Lung (tissue), 11 donors: ENCODE measurements at regions not wholly inside any gene's neighbourhood (a gene's known extent, or its start where the extent isn't known, plus 50 kb on each side); places are given as distances from the start of the nearest gene placed in this dataset.

Experiments used
- ATAC-seq: fragments of 200-7000 bp; cut with Tn5 transposase; one replicate; pipeline ENCODE4 v1.9.1; 2020; ENCODE audit warnings: moderate number of reproducible peaks; ENCODE audit not compliant: insufficient read depth, low FRiP score
- DNase-seq, 3 donors: peaks; one replicate each; pipeline ENCODE4 v3.0.0-alpha.2; 2013 to 2017
- H3K27ac ChIP-seq, 2 donors: one replicate each; pipeline ENCODE4 v1.5.1; 2013; ENCODE audit warnings: mild to moderate bottlenecking in 2 of 2, moderate library complexity in 2 of 2, control low read depth in 1 of 2, inconsistent platforms in 1 of 2, low read depth in 1 of 2, low read length in 1 of 2
- H3K27me3 ChIP-seq, 3 donors: one replicate each; pipeline ENCODE4 v1.5.1; 2013; ENCODE audit warnings: low read length in 2 of 3; ENCODE audit not compliant: control insufficient read depth in 3 of 3, insufficient read depth in 3 of 3
- H3K36me3 ChIP-seq, 4 donors: one replicate each; pipeline ENCODE4 v1.5.1; 2013; ENCODE audit warnings: low read length in 4 of 4, mild to moderate bottlenecking in 1 of 4, moderate library complexity in 1 of 4; ENCODE audit not compliant: control insufficient read depth in 4 of 4, insufficient read depth in 4 of 4
- H3K4me1 ChIP-seq, 5 donors: one replicate each; pipeline ENCODE4 v1.5.1; 2013; ENCODE audit warnings: low read length in 5 of 5, mild to moderate bottlenecking in 2 of 5, moderate library complexity in 1 of 5; ENCODE audit not compliant: control insufficient read depth in 5 of 5, insufficient read depth in 5 of 5
- H3K4me3 ChIP-seq: one replicate; pipeline ENCODE4 v1.5.1; 2013; ENCODE audit warnings: mild to moderate bottlenecking, control low read depth, moderate library complexity
- H3K9ac ChIP-seq, 2 donors: one replicate each; pipeline ENCODE4 v1.5.1; 2013; ENCODE audit warnings: low read length in 2 of 2, control low read depth in 1 of 2; ENCODE audit not compliant: insufficient read depth in 1 of 2
- H3K9me3 ChIP-seq, 4 donors: one replicate each; pipeline ENCODE4 v1.5.1; 2013; ENCODE audit warnings: low read length in 3 of 4, mild to moderate bottlenecking in 1 of 4, moderate library complexity in 1 of 4; ENCODE audit not compliant: control insufficient read depth in 4 of 4, insufficient read depth in 3 of 4
- WGBS, 2 donors: extraction: QIAGEN DNeasy Blood & Tissue Kit; methylation state at CpG; one replicate each; pipeline ENCODE4 v1.1.7; 2013; 5-methylcytosine and 5-hydroxymethylcytosine counted together
- TF ChIP-seq, protein P1 (sequence below): IDR thresholded peaks from 2 replicates; pipeline ENCODE4 v1.5.1; 2012; ENCODE audit warnings: mild to moderate bottlenecking; ENCODE audit errors: control extremely low read depth, extremely low read depth
- donor health status: control.
- donor health status: control.
- donor health status: Bipolar disorder and iron deficiency.
- donor health status: healthy.
- donor health status: DM: yes; HTN: yes; CAD: no.

DNA sequence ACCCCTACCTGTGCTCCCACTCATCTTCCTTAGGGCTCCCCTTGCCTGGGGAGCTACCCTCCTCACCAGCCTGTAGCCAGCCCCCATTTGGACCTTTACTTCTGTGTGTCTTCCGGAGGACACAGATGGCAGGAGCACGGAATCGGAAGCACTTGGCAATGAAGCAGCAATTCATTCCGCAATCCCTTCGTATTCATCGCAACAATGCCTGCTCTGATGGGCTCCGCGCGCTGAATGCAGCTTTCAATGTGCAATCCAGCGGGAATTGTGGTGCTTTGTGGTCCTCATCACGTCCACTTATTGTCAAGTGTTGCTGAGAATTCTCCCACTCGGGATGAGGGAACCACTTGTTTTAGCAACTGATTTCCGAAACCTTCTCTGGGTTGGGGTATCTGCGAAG, 336.0 kb downstream of the DHX35 start:
- Histone ChIP-seq H3K4me3 (no peak overlapping the region), H3K9me3 (no peaks in the 10 kb centered on the region), H3K27me3 (peaks cover 0 to 6% (median 0%) of the 10 kb centered on the region in 3 donors), H3K4me1 (peaks cover 0 to 18% (median 3%) of the 10 kb centered on the region in 5 donors), H3K36me3 (no peaks in the 10 kb centered on the region), H3K9ac (no peak overlapping the region), H3K27ac (no peak overlapping the region)
- 78 to 86% methylated on average over 14 of the region's 14 CpGs for WGBS, 2 donors
- TF ChIP-seq, protein P1, sequence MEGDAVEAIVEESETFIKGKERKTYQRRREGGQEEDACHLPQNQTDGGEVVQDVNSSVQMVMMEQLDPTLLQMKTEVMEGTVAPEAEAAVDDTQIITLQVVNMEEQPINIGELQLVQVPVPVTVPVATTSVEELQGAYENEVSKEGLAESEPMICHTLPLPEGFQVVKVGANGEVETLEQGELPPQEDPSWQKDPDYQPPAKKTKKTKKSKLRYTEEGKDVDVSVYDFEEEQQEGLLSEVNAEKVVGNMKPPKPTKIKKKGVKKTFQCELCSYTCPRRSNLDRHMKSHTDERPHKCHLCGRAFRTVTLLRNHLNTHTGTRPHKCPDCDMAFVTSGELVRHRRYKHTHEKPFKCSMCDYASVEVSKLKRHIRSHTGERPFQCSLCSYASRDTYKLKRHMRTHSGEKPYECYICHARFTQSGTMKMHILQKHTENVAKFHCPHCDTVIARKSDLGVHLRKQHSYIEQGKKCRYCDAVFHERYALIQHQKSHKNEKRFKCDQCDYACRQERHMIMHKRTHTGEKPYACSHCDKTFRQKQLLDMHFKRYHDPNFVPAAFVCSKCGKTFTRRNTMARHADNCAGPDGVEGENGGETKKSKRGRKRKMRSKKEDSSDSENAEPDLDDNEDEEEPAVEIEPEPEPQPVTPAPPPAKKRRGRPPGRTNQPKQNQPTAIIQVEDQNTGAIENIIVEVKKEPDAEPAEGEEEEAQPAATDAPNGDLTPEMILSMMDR, result no peak
- ATAC-seq (no peak), DNase-seq (peak in 2 of 3 donors; percentile 10 to 43)

DNA sequence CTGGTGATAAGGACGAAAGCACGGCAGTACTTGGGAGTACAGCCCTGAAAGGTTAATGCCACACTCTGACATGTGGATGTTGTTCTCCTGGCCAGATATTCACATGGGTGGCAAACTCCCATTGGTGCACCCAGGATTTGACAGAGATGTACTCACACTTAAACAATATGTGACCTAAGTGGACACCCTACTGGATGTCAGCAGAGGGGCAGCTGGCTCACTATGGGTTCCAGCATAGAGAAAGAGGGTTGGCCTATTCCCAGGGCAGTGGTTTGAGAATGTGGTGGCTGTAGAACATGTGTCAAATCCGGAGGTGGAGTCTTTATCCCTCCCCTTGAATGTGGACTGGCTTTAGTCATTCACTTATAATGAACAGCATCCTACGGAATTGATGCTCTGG, 333.2 kb downstream of the DHX35 start:
- H3K9ac ChIP-seq, result no peak overlapping the region
- peaks cover 0 to 18% (median 3%) of the 10 kb centered on the region in 5 donors for H3K4me1 ChIP-seq
- ATAC-seq, result no peak
- peaks cover 0 to 6% (median 0%) of the 10 kb centered on the region in 3 donors for H3K27me3 ChIP-seq
- H3K27ac ChIP-seq, result no peak overlapping the region
- H3K36me3 ChIP-seq, result no peaks in the 10 kb centered on the region
- H3K4me3 ChIP-seq, result no peak overlapping the region
- no peak for DNase-seq
- TF ChIP-seq, protein P1, result no peak
- H3K9me3 ChIP-seq, result no peaks in the 10 kb centered on the region
- WGBS, 2 donors, result 69 to 80% methylated on average over 4 of the region's 4 CpGs

DNA sequence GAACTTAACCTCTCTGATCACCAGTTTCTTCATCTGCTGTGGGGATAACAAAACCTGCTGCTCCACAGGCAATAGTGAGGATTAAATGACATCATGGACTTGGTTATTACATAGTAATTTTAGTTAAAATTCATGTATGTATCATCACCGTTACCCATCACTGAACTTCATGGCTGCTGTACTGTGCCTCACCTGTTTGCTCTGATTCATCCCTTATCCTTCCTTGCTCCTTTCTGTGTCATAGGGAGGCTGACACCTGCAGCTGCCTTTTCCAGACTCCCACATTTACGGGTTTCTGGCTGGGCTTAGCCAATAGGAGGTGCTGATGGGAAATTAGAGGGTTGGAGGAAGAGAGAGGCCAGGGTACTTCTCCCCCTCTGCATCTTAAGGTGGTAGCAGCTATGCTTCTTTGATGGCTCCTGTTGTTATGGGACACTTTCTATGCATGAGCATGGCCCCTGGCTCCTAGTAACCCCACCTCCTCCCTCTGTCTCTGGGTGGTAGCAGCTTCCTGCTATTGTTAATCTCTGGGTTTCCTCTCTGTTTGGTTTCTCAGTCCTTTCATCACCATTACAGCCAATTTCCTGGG, 332.1 kb downstream of the DHX35 start:
- H3K4me1 ChIP-seq, result peaks cover 0 to 13% (median 3%) of the 10 kb centered on the region in 5 donors
- DNase-seq (no peak), ATAC-seq (no peak)
- WGBS, 2 donors, result 74 to 79% methylated on average over 2 of the region's 2 CpGs
- TF ChIP-seq, protein P1, result no peak
- H3K9me3 ChIP-seq, result no peaks in the 10 kb centered on the region
- H3K4me3 ChIP-seq, result no peak overlapping the region
- H3K36me3 ChIP-seq, result no peaks in the 10 kb centered on the region
- H3K27me3 ChIP-seq, result peaks cover 0 to 6% (median 0%) of the 10 kb centered on the region in 3 donors
- no peak overlapping the region for H3K27ac ChIP-seq
- no peak overlapping the region for H3K9ac ChIP-seq

DNA sequence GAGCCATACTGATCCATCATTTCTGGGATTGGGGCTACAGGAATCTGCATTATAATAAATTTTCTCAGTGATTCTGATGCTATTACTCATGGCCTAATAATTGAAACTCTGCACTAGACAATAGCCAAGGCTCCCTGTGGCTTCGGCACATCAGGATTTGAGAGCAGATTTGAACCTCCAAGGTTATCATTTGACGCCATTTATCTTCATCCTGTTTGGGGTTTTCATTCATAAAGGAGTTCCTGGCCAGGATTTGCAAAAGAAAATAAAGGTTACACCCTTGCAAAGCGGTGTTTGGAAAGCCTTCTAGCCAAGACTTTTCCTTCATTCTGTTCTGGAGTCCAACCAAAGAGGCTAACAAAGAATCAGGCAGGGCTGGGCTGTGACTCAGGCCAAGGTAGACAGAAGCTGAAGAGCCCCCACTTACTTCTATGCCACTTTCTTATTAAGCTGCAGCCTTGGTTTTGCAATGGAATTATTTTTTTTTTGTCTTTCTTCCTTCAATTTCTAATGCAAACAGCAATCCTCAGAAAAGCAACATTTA, 330.1 kb downstream of the DHX35 start:
- no peaks in the 10 kb centered on the region for H3K9me3 ChIP-seq
- WGBS, 2 donors, result 59% methylated on average over 3 of the region's 3 CpGs
- H3K9ac ChIP-seq, result no peak overlapping the region
- ATAC-seq (no peak), DNase-seq (no peak)
- no peak overlapping the region for H3K4me3 ChIP-seq
- peaks cover 0 to 2% (median 0%) of the 10 kb centered on the region in 5 donors for H3K4me1 ChIP-seq
- H3K27ac ChIP-seq, result no peak overlapping the region
- peaks cover 0 to 4% (median 0%) of the 10 kb centered on the region in 3 donors for H3K27me3 ChIP-seq
- TF ChIP-seq, protein P1, result no peak
- no peaks in the 10 kb centered on the region for H3K36me3 ChIP-seq
